Ammon's horn (tissue), 1 donor: ENCODE measurements at regions not wholly inside any gene's neighbourhood (a gene's known extent, or its start where the extent isn't known, plus 50 kb on each side); places are given as distances from the start of the nearest gene placed in this dataset.
"Not testable (repeated sequence)": the region's sequence is repeated elsewhere in the genome, so short reads cannot be mapped to it uniquely, and the experiment has no call there.

Experiments
- DNase-seq: peaks from one replicate; pipeline ENCODE4 v3.0.0-alpha.2; 2016; ENCODE audit warnings: low spot score

DNA sequence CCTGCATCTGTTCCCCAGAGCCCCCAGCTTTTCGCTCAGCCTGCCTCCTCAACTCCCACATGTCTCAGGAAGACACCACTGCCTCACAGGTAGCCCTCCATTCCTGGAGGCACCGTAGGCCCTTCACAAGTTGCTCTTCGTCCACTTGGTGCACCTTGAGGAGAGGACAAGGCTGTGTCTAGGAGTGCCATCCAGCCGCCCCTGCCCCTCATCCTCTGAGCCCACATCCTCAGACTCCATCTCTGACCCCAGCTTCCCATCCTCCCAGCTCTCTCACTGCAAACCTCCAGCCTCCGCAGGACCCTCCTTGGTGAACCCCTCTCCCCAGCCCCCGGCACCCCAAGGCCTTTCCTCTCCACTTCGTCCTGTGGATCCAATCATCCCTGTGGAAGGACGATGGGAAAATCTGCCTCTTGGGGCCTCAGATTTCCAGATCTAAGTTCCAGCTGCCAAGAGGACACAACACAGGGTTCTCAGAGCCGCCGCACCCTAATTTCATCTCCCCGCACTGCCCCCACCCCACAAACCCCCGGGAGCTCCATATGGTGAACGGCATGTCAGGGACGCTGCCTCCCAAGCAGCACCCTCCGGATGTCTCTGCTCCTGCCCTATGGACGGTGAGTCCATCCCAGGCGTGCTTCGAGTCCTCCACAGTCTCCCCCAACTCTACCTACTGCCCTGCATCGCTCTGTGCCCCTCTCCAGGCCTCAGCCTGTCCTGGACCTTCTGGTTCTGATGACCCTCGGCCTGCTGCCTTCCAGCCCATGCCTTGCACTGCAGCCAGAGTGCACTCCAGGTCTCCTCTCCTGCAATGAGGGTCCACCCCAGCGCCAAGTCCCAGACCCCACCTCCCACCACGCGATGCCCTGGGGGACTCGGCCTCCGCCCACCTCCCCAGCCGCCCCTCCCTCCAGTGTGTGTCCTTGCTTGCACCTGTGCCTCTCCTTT is 314.1 kb upstream of the DIO3 start:
- DNase-seq = no peak

GRCh38 chr14:101247842-101248725 is 313.2 kb upstream of the DIO3 start:
- DNase-seq = no peak

DNA sequence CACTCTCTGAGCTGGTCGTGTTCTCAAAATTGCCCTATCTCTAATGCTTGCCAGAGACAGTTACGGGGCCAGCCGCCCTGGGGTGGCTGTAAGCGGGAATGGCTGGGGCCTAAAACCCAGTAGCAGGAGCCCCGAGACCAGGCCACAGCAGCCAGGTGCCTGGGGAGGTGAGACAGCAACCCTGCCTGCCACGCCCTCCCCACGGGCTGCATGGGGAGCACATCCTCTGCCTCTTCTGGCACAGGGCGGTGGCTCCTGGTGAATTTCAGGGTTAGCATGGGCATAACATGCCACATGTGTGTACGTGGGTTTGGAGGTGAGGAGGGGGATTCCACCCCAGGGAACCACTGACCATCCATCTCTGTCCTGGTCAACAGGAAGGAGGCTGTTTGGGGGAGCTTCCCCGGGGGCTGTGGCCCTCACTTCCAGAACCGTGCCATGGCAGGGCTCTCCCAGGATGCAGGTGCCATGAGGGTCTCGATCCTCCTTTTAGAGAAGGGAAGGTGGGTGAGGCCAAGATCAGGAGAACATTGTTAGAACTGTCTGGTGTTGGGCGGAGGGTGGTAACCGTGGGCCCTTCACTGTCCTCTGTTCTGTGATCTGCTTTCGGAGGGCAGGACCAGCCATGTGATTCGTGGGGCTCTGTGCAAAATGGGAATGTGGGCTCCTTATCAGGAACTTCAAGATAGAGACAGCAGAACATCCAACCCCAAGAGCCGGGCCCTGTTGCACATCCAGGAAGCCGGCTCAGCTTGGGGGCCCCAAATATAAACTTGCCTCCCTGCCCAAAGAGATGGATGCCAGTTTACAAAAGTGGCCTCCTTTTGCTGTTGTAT is 312.2 kb upstream of the DIO3 start:
- DNase-seq = no peak

- no peak for DNase-seq
Observed at GRCh38 chr14:101249676-101250036, 311.6 kb upstream of the DIO3 start.

- DNase-seq = no peak
Observed at GRCh38 chr14:101250336-101250947, 310.9 kb upstream of the DIO3 start.

DNA sequence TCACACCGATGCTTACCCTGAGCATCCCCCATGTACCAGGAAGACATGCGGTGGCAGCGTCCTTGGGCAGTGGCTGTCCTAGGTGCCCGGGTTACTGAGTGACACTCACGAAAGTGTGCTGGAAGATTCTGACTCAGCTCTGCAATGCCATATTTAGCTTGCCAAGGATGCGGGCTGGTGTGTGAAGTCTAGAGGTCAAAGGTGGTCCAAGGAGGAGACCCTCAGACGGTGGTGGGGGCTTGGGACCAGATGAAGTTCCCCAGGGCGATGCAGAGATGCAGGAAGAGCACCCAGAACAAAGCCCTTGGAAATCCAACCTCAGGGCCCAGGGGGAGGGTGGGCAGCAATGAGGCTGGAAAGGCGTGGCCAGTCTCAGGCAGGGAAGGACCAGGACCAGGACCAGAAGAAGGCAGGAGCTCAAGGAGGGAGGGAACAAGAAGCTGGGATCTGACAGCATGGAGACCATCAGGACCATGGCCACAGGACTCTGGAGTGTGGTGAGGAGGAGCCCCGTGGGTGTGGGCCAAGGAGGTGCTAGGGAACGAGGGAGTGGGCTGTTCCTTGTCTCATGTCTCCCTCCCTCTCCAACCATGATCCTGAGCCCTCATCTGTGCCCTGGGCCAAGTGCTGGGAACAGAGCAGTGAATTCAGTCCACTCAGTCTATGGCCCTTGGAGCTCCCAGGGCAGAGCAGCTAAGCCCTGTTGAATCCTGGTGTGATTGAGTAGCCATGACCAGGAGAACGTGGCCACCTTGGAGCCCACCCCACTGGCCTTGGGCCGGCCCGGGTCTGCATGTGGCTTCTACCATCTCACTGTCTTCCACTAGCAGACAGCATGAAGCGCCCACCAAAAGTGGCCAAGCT is 310.1 kb upstream of the DIO3 start:
- no peak for DNase-seq

DNA sequence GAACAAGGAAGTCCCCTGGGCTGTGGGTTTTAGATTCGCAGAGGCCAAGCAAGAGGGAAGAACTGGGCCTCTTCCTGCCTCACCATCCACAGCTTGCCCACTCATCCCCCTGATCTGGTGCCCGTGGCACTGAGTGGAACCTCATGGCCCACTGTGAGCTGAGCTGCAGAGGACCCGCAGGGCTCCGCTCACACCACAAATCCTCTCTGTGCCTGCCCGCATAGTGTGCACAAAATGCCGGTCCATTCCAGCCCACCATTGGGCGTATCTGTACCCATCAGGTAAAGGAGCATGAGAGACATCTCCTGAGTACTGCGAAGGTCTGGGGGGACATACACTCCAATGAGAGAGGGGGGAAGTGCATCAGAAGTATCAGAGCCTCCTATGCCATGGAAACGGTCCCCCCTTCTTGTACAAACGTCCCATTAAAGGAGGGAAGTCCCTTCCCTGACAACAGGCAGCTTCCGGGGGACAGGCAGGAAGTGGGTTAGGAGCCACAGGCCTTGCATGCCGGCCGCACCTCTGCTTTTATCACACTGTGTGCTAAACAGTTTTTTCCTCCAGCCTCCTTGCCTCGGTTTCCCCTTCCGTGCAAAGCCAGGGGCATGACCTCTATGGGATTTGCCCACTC is 309.4 kb upstream of the DIO3 start:
- no peak for DNase-seq

DNA sequence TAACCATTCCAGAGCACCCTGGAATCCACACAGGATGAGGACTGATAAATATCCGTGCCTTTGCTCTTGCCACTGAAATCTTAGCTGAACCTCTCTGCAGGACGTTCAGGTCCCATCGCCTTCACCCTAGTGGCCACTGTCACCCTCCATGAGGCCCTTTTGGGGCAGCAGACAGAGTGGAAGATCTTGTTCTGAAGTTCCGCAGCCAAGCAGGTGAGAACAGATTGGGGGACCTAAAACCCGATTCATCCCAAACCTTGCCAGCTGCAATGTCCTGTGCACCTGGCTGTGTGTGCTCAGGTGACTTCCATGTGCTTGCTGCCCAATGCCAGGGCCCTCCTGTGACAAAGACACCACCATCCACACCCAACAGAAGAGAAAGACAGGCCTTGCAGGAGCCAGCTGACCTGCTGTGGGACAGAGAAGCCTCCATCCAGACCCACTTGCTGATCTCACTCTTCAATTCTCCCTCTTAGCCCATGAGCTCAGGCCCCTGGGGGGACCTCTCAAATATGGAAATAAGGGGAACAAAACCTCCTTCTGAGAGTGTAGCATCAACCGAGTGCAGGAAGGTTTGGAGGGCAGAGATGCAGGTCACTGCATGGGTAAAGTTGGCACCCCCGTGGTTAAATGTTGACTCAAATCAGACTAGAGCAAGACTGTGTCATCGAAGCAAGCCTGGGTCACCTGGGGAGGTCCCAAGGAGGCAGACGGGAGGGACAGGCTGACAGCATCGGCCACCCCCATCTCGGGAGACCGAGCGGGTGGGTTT is 308.7 kb upstream of the DIO3 start:
- no peak for DNase-seq

DNA sequence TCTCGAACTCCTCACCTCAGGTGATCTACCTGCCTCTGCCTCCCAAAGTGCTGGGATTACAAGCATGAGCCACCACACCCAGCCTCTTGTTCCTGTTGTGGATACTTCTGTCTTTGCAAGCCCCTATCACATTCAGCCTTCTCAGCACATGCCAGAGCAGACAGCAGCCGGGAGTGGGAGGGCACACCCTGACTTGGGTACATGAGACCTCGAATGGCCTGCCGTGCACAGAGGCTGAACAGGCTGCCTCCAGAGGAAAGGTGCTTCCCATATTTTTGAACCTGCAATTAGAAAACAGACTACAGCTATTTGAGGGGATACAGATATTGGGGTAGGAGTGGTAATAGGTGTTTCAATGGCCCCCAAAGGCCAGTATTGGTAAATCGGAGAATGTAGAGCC is 307.3 kb upstream of the DIO3 start:
- no peak for DNase-seq

DNA sequence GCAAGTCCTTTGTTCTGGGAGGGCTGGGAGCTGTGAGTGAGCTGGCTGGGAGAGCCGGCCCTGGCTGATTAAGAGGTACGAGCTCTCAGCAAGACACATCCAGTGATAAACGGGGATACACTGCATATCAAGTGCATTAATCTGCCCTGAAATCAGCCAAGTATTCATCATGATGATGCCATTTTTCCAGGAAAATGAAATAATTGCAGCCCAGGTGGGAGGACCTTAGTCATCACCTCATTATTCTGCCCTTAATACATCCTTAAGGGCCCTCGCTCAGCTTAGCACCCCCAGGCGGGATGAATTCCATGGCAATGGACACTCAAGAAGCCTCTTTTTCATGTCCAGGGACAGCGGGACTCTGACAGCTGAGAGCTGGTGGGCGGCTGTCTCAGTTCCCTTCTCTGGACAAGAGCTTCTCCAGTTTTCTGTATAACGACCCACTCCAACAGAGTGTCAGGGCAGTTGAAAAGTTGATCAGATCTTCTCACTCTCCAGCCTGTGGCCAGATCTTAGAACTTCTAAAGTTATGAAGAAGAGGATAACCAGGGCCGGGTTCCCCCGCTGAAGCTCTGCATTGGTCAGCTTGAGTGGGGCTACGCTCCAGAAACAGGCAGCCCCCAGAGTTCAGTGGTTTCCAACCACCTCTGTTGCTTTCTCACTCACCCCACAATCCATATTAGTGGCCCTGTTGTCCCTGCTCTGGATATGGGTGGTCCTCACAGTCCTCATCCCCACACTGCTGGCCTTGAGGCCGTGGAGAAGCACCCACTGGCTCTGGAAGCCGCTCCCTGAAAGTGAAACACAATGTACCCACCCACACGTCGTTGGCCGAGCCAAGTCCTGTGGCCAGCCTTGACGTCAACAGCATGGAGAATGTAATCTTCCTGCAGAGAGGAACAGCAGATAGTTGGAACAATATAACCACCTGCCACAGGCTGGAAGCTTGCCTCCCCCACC is 306.2 kb upstream of the DIO3 start:
- DNase-seq = no peak

GRCh38 chr14:101255765-101256125 is 305.6 kb upstream of the DIO3 start:
- no peak for DNase-seq

GRCh38 chr14:101256266-101256665 is 305.0 kb upstream of the DIO3 start:
- DNase-seq = no peak

DNA sequence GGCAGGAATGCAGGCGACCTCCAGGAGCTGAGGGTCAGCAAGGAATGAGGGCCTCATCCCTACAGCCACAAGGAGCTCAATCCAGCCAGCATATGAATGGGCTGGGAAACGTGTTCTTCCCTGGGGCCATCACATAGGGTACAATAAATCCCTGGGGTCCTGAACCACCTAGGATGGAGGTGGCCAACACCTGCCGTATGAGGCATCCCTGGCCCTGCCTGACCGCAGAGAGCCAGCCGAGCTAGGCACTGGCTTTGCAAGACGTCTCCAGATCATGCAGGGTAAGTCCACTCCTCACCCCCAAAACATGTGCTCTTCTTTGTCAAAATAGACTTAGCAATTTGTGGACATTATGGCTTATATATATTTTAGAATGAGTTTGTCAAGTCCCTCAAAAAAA is 303.7 kb upstream of the DIO3 start:
- no peak for DNase-seq

- no peak for DNase-seq
Observed at GRCh38 chr14:101259748-101260147, 301.5 kb upstream of the DIO3 start.

- DNase-seq = not testable (repeated sequence)
Observed at GRCh38 chr14:101266441-101266840, 294.9 kb upstream of the DIO3 start.

DNA sequence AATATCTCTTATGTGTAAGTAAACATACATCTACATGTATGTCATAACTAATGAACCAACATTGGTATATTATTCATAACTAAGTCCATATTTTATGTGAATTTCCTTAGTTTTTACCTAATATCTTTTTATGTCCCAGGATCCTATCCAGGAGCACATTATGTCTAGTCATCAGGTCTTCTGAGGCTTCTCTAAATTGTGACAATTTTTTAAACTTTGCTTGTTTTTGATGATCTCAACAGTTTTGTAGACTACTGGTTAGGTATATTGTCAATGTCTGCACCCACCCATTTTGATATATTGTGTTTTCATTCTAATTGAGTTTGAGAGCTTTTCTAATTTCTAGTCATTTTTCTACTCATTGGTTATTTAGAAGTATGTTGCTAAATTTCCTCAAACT is 288.2 kb upstream of the DIO3 start:
- DNase-seq = no peak

DNA sequence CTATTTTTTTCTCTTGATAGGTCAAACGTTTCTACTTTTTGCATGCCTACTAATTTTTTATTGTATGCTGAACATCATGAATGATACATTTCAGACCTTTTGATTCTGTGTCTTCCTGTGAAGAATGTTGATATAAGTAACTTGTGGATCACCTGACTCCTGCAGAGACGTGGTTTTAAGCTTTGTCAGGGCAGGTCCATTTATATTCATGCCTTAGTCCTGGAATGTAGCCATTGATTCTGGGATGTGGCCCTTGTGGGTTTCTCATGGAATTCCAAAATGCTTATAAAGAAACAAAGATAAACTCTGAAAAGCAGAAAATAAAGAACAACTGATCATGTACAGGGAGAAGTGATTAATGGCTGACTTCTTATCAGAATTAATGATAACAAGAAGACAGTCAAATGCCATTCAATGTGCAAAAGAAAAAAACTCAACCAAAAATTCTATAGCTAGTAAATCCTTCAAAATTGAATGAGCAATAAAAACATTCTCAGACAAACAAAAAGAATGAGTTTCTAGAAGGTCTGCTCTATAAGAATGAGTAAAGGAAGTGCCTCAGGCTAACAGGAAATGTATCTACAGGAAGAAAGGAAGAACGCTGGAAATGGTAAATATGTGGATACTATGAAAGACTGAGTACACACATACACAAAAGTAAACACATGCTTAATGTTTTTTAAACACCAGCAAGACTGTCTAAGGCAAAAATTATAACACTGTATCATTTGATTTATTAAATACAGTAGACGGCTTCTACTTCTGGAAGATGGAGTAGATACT is 284.8 kb upstream of the DIO3 start:
- no peak for DNase-seq

DNA sequence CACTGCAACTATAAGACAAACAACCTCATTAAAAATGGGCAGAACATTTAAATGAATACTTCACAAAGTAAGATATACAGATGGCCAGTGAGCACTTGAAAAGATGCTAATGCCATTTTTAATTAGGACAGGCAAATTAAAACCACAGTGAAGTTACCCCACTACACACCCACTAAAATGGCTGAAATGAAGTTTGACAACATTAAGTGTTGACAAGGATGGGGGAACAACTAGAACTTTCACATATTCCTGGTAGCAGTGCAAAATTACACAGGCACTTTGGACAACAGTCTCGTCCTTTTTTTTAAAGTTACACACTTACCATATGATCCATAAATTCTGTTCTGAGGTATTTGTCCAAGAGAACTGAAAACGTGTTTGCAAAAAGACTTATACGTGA is 278.9 kb upstream of the DIO3 start:
- DNase-seq = no peak
